ENCODE measurements at regions not wholly inside any gene's neighbourhood (a gene's known extent, or its start where the extent isn't known, plus 50 kb on each side); places are given as distances from the start of the nearest gene placed in this dataset.

DNA sequence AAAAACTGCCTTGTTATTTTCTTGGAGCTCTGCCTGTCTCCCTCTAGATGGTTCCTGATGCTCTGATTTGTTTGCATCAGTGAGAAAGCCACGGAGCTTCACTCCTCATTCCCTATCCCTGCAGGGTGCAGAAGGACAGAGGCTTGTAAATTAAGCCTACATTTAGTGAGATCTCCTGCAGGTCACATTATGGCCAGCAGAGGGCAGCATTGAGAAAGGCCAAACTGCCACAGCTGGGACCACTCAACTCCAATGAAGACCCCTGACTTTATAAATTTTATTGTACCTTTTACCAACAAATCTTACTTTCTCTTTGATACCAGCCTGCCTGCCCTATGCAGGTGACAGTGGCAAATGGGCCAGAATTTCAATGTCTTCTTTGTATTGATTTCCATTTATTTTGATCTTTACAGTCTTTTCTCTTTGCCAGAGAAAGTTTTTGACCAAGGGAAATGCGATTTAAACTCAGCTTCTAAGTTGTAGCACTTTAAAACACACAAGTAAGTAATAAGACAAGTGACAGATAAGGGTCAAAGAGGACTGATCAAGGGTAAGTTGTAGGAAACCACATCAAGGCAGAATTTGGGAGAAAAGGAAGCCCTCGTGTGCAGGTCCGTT is 1029.1 kb upstream of the KLHL29 start:
- Histone ChIP-seq H3K4me3 (ENCODE audit: low read length in 2 of 2) (no peak overlapping the region), H2AK5ac (ENCODE audit: low read depth, low read length) (no peak overlapping the region), H4K8ac (ENCODE audit: low read depth, low read length) (no peak overlapping the region), H3K9me3 (replicated peaks in 1 of 2; ENCODE audit: control insufficient read depth in 2 of 2, insufficient read depth in 1 of 2, low read depth in 1 of 2, low read length in 2 of 2) (no peaks in the 10 kb centered on the region), H3K14ac (ENCODE audit: low read length) (no peak overlapping the region), H3K4me2 (ENCODE audit: insufficient read depth, low read length, poor library complexity, severe bottlenecking) (no peak overlapping the region), H3K9ac (ENCODE audit: low read depth, low read length, poor library complexity) (no peak overlapping the region), H2AFZ (ENCODE audit: low read length) (no peak overlapping the region), H2BK12ac (ENCODE audit: low read length) (no peak overlapping the region), H3K27ac (replicated peaks; ENCODE audit: low read length) (no peak overlapping the region), H3K4me1 (ENCODE audit: control insufficient read depth in 2 of 2, insufficient read depth in 1 of 2, low read depth in 1 of 2, low read length in 2 of 2) (peaks cover 0 to under 1% of the 10 kb centered on the region in 2 donors), H2BK5ac (ENCODE audit: low read length) (no peak overlapping the region), H3K4ac (ENCODE audit: low read length) (no peak overlapping the region), H2BK15ac (ENCODE audit: low read length) (no peak overlapping the region), H2BK120ac (ENCODE audit: low read depth, low read length) (no peak overlapping the region), H3K23ac (ENCODE audit: low read depth, low read length, poor library complexity) (no peak overlapping the region), H4K91ac (ENCODE audit: low read depth, low read length, poor library complexity) (no peak overlapping the region), H3K36me3 (replicated peaks in 1 of 2; ENCODE audit: control insufficient read depth in 2 of 2, insufficient read depth in 2 of 2, low read length in 2 of 2) (no peaks in the 10 kb centered on the region), H3K18ac (ENCODE audit: low read length) (no peak overlapping the region), H3K27me3 (ENCODE audit: control insufficient read depth in 3 of 3, insufficient read depth in 3 of 3, low read depth in 1 of 3, low read length in 3 of 3) (no peaks in the 10 kb centered on the region), H3K79me1 (ENCODE audit: low read depth, low read length) (no peaks in the 10 kb centered on the region)
- no CpG with 5 or more reads among the region's 4 CpGs for WGBS, 2 donors (ENCODE audit: extremely low coverage in 2 of 2, insufficient read length in 2 of 2, insufficient replicate concordance in 1 of 2)
- DNase-seq (ENCODE audit: low spot score), result peak; percentile 69

GRCh38 chr2:22359071-22359672 is 1025.8 kb upstream of the KLHL29 start:
- Histone ChIP-seq H2BK12ac (ENCODE audit: low read length) (no peak overlapping the region), H2BK5ac (ENCODE audit: low read length) (no peak overlapping the region), H3K4ac (ENCODE audit: low read length) (no peak overlapping the region), H3K36me3 (replicated peaks in 1 of 2; ENCODE audit: control insufficient read depth in 2 of 2, insufficient read depth in 2 of 2, low read length in 2 of 2) (no peaks in the 10 kb centered on the region), H3K4me3 (ENCODE audit: low read length in 2 of 2) (no peak overlapping the region), H2AFZ (ENCODE audit: low read length) (no peak overlapping the region), H3K27me3 (ENCODE audit: control insufficient read depth in 3 of 3, insufficient read depth in 3 of 3, low read depth in 1 of 3, low read length in 3 of 3) (no peaks in the 10 kb centered on the region), H4K91ac (ENCODE audit: low read depth, low read length, poor library complexity) (no peak overlapping the region), H3K9me3 (replicated peaks in 1 of 2; ENCODE audit: control insufficient read depth in 2 of 2, insufficient read depth in 1 of 2, low read depth in 1 of 2, low read length in 2 of 2) (no peaks in the 10 kb centered on the region), H3K18ac (ENCODE audit: low read length) (no peak overlapping the region), H3K79me1 (ENCODE audit: low read depth, low read length) (no peaks in the 10 kb centered on the region), H2BK15ac (ENCODE audit: low read length) (no peak overlapping the region), H3K14ac (ENCODE audit: low read length) (no peak overlapping the region), H4K8ac (ENCODE audit: low read depth, low read length) (no peak overlapping the region), H3K23ac (ENCODE audit: low read depth, low read length, poor library complexity) (no peak overlapping the region), H2AK5ac (ENCODE audit: low read depth, low read length) (no peak overlapping the region), H3K9ac (ENCODE audit: low read depth, low read length, poor library complexity) (no peak overlapping the region), H2BK120ac (ENCODE audit: low read depth, low read length) (no peak overlapping the region), H3K4me2 (ENCODE audit: insufficient read depth, low read length, poor library complexity, severe bottlenecking) (no peak overlapping the region), H3K27ac (replicated peaks; ENCODE audit: low read length) (no peak overlapping the region), H3K4me1 (ENCODE audit: control insufficient read depth in 2 of 2, insufficient read depth in 1 of 2, low read depth in 1 of 2, low read length in 2 of 2) (peaks cover 0 to 4% of the 10 kb centered on the region in 2 donors)
- no CpG with 5 or more reads among the region's 2 CpGs for WGBS, 2 donors (ENCODE audit: extremely low coverage in 2 of 2, insufficient read length in 2 of 2, insufficient replicate concordance in 1 of 2)
- no peak for DNase-seq (ENCODE audit: low spot score)

- Histone ChIP-seq H4K91ac (ENCODE audit: low read depth, low read length, poor library complexity) (no peak overlapping the region), H3K79me1 (ENCODE audit: low read depth, low read length) (no peaks in the 10 kb centered on the region), H3K4ac (ENCODE audit: low read length) (no peak overlapping the region), H3K23ac (ENCODE audit: low read depth, low read length, poor library complexity) (no peak overlapping the region), H2AFZ (ENCODE audit: low read length) (no peak overlapping the region), H3K9ac (ENCODE audit: low read depth, low read length, poor library complexity) (no peak overlapping the region), H3K36me3 (replicated peaks in 1 of 2; ENCODE audit: control insufficient read depth in 2 of 2, insufficient read depth in 2 of 2, low read length in 2 of 2) (no peaks in the 10 kb centered on the region), H3K4me2 (ENCODE audit: insufficient read depth, low read length, poor library complexity, severe bottlenecking) (no peak overlapping the region), H2BK120ac (ENCODE audit: low read depth, low read length) (no peak overlapping the region), H4K8ac (ENCODE audit: low read depth, low read length) (no peak overlapping the region), H3K4me3 (ENCODE audit: low read length in 2 of 2) (no peak overlapping the region), H2AK5ac (ENCODE audit: low read depth, low read length) (no peak overlapping the region), H3K4me1 (ENCODE audit: control insufficient read depth in 2 of 2, insufficient read depth in 1 of 2, low read depth in 1 of 2, low read length in 2 of 2) (peaks cover 0 to 4% of the 10 kb centered on the region in 2 donors), H2BK5ac (ENCODE audit: low read length) (no peak overlapping the region), H2BK12ac (ENCODE audit: low read length) (no peak overlapping the region), H3K27ac (replicated peaks; ENCODE audit: low read length) (no peak overlapping the region), H3K14ac (ENCODE audit: low read length) (no peak overlapping the region), H3K27me3 (ENCODE audit: control insufficient read depth in 3 of 3, insufficient read depth in 3 of 3, low read depth in 1 of 3, low read length in 3 of 3) (no peaks in the 10 kb centered on the region), H2BK15ac (ENCODE audit: low read length) (no peak overlapping the region), H3K9me3 (replicated peaks in 1 of 2; ENCODE audit: control insufficient read depth in 2 of 2, insufficient read depth in 1 of 2, low read depth in 1 of 2, low read length in 2 of 2) (no peaks in the 10 kb centered on the region), H3K18ac (ENCODE audit: low read length) (no peak overlapping the region)
- no peak for DNase-seq (ENCODE audit: low spot score)
- no CpG with 5 or more reads among the region's 4 CpGs for WGBS, 2 donors (ENCODE audit: extremely low coverage in 2 of 2, insufficient read length in 2 of 2, insufficient replicate concordance in 1 of 2)
Measured at GRCh38 chr2:22360735-22361374, 1024.1 kb upstream of the KLHL29 start.

DNA sequence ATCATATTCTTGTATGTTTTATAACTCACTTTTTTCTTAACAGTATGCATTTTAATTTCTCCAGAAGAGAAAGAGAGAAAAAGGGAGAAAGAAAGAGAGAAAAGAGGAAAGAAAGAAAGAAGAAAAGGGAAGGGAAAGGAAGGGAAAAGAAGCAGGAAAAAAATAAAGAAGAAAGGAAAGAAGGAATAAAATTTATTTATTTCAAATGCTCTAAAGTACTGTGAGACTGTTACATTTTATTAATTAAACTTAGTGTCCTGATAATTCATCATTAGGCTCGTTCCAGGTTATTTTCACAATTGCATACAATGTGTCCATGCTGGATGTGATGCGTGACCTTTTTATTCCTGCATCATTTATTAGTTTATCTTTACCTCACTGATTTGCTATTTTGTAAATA is 1023.4 kb upstream of the KLHL29 start:
- Histone ChIP-seq H3K23ac (ENCODE audit: low read depth, low read length, poor library complexity) (no peak overlapping the region), H3K4me2 (ENCODE audit: insufficient read depth, low read length, poor library complexity, severe bottlenecking) (no peak overlapping the region), H2BK120ac (ENCODE audit: low read depth, low read length) (no peak overlapping the region), H2AFZ (ENCODE audit: low read length) (no peak overlapping the region), H3K9me3 (replicated peaks in 1 of 2; ENCODE audit: control insufficient read depth in 2 of 2, insufficient read depth in 1 of 2, low read depth in 1 of 2, low read length in 2 of 2) (no peaks in the 10 kb centered on the region), H2BK15ac (ENCODE audit: low read length) (no peak overlapping the region), H3K9ac (ENCODE audit: low read depth, low read length, poor library complexity) (no peak overlapping the region), H3K27ac (replicated peaks; ENCODE audit: low read length) (no peak overlapping the region), H3K27me3 (ENCODE audit: control insufficient read depth in 3 of 3, insufficient read depth in 3 of 3, low read depth in 1 of 3, low read length in 3 of 3) (no peaks in the 10 kb centered on the region), H3K79me1 (ENCODE audit: low read depth, low read length) (no peaks in the 10 kb centered on the region), H4K8ac (ENCODE audit: low read depth, low read length) (no peak overlapping the region), H3K4me1 (ENCODE audit: control insufficient read depth in 2 of 2, insufficient read depth in 1 of 2, low read depth in 1 of 2, low read length in 2 of 2) (peaks cover 0 to 4% of the 10 kb centered on the region in 2 donors), H3K18ac (ENCODE audit: low read length) (no peak overlapping the region), H2BK12ac (ENCODE audit: low read length) (no peak overlapping the region), H3K14ac (ENCODE audit: low read length) (no peak overlapping the region), H2BK5ac (ENCODE audit: low read length) (no peak overlapping the region), H4K91ac (ENCODE audit: low read depth, low read length, poor library complexity) (no peak overlapping the region), H3K36me3 (replicated peaks in 1 of 2; ENCODE audit: control insufficient read depth in 2 of 2, insufficient read depth in 2 of 2, low read length in 2 of 2) (no peaks in the 10 kb centered on the region), H3K4me3 (ENCODE audit: low read length in 2 of 2) (no peak overlapping the region), H2AK5ac (ENCODE audit: low read depth, low read length) (no peak overlapping the region), H3K4ac (ENCODE audit: low read length) (no peak overlapping the region)
- no peak for DNase-seq (ENCODE audit: low spot score)
- no CpG with 5 or more reads among the region's 2 CpGs for WGBS, 2 donors (ENCODE audit: extremely low coverage in 2 of 2, insufficient read length in 2 of 2, insufficient replicate concordance in 1 of 2)
